Mammary epithelial cell (primary cell): ENCODE measurements at regions not wholly inside any gene's neighbourhood (a gene's known extent, or its start where the extent isn't known, plus 50 kb on each side); places are given as distances from the start of the nearest gene placed in this dataset.

Experiments used
- EZH2 ChIP-seq: IDR thresholded peaks from 2 replicates; pipeline ENCODE4 v1.6.1; 2012; ENCODE audit warnings: low read length, inconsistent platforms, borderline replicate concordance
- TF ChIP-seq, protein P1 (sequence below), 2 donors: IDR thresholded peaks in 1 of 2; conservative IDR thresholded peaks in 1 of 2; 2 replicates each; pipeline ENCODE4 v1.5.1; 2011 to 2012; ENCODE audit warnings: inconsistent platforms in 2 of 2, low read length in 2 of 2, mild to moderate bottlenecking in 2 of 2, control low read depth in 1 of 2, low read depth in 1 of 2; ENCODE audit not compliant: insufficient read depth in 1 of 2; ENCODE audit errors: extremely low read depth in 1 of 2

GRCh38 chr4:126735294-126736132 lies 897.2 kb upstream of the INTU start:
- TF ChIP-seq, protein P1, sequence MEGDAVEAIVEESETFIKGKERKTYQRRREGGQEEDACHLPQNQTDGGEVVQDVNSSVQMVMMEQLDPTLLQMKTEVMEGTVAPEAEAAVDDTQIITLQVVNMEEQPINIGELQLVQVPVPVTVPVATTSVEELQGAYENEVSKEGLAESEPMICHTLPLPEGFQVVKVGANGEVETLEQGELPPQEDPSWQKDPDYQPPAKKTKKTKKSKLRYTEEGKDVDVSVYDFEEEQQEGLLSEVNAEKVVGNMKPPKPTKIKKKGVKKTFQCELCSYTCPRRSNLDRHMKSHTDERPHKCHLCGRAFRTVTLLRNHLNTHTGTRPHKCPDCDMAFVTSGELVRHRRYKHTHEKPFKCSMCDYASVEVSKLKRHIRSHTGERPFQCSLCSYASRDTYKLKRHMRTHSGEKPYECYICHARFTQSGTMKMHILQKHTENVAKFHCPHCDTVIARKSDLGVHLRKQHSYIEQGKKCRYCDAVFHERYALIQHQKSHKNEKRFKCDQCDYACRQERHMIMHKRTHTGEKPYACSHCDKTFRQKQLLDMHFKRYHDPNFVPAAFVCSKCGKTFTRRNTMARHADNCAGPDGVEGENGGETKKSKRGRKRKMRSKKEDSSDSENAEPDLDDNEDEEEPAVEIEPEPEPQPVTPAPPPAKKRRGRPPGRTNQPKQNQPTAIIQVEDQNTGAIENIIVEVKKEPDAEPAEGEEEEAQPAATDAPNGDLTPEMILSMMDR (conservative IDR thresholded peaks at IDR 0.05 in 1 of 2, IDR thresholded peaks at IDR 0.05 in 1 of 2; ENCODE audit: extremely low read depth in 1 of 2, insufficient read depth in 1 of 2, low read depth in 1 of 2, low read length in 2 of 2) = no peak
- no peak for TF ChIP-seq EZH2
